ENCODE measurements at regions not wholly inside any gene's neighbourhood (a gene's known extent, or its start where the extent isn't known, plus 50 kb on each side); places are given as distances from the start of the nearest gene placed in this dataset.
"Not testable (repeated sequence)": the region's sequence is repeated elsewhere in the genome, so short reads cannot be mapped to it uniquely, and the experiment has no call there.

DNA sequence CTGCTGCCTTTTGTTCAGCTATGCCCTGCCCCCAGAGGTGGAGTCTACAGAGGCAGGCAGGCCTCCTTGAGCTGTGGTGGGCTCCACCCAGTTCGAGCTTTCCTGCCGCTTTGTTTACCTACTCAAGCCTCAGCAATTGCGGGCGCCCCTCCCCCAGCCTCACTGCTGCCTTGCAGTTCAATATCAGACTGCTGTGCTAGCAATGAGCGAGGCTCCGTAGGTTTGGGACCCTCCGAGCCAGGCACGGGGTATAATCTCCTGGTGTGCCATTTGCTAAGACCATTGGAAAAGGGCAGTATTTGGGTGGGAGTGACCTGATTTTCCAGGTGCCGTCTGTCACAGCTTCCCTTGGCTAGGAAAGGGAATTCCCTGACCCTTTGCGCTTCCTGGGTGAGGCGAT is 51.9 kb downstream of the DIPK2A start:
- DNase-seq: not testable (repeated sequence)

DNA sequence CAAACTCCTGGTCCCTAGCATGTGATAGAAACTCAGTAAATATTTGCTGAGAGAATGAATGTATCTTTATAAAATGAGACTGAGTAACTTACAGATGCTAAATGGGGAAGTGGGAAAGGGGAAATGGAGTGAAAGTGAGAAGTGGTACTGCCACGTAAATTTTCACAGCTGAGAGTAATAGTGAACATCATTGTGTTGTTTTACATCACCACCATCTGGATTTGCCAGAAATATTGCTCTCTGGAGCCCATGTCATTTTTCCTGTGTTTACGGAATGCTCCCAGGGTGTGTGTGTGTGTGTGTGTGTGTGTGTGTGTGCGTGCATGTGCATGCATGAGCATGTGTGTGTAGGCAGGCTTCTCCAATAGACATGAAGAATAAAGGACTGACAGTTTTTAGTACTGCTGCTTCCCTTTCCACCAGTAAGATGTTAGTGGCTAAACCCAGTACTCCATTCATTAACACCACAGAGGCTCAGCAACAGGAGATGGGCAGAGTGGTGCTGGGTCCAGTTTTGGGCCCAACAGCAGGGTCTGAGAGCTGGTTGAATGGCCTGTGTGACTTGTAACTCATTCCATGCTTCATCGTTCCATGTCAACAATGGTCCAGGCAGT is 57.3 kb downstream of the DIPK2A start:
- DNase-seq: no peak

DNA sequence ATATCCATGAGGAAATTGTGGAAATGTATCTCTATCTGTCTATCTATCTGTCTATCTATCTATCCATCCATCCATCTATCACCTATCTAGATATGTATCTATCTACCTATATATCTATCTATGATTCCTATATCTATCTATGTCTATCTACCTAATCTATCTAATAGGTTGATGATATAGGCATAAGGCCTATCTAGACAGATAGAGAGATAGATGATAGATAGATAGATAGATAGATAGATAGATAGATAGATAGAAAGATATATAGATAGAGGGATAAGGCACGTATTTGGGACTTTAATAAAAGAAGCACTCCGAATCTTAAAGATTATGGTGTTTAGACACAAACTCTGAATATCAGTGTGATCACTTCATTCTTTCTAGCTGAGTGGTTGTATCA is 58.1 kb downstream of the DIPK2A start:
- no peak for DNase-seq

DNA sequence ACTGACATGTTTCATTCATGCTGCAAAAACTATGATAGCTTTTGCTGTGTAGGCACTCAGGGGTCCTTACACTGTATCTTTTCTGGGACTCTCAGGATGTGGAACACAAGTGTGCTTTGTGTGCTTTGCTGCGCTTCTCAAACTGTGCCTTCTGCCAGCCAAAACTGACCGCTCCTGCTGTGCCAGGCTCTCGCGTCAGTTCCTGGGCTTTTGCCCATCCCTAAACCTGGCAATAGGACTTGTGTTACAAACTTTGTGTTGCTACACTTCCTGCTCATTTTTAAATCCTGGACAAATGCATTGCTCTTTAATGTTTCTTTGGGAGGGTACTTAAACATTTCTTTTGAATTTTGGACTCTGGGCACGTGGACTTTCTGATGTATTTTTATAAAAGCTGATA is 60.3 kb downstream of the DIPK2A start:
- no peak for DNase-seq

DNA sequence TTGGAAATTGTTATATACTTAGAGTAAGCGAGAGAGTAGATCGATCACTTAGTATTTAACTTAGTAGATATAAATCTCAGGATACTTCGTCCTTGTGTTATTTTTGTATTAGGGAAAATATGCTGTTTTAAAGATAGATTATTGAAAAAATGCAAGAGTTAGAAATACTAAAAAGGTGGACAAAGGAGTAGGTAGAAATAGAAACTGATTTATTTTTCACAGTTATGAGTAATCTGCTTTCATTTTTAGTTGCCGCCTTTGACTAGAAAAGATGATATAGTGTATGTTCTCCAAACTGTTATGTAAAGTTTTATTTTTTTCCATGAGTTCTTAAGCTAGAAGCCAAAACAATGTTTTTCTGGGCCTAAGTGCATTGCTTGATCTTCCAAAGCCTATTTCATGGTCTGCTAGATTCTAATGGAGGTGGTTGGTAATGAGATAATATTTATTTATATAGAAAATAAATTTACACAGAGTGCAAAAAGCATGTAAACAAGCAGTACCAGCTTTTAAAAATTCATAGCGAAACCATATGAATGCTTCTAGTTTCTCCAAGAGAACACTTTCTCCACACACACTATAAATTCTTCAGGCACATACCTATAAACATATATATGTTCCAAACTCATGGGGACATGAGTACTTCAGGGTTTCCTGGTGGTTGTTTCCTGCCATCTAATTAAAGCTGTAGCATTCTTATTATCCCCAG is 61.1 kb downstream of the DIPK2A start:
- DNase-seq: no peak

DNA sequence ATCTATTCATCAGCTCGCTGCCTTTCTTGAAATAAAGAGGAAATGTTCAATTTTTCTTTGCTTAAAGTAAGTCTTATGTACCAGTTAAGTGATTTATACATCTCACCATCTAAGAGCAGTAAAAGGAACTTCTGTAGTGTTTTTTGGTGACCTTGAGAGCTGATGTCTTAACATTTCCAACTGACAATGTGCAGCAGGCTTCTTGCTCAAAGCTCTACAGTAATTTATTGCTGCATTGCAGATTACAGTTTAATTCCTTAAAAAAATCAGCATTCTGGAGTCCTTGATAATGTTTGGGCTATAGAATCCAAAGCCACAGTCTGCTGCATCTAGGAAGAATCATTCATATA is 61.6 kb downstream of the DIPK2A start:
- DNase-seq: no peak

DNA sequence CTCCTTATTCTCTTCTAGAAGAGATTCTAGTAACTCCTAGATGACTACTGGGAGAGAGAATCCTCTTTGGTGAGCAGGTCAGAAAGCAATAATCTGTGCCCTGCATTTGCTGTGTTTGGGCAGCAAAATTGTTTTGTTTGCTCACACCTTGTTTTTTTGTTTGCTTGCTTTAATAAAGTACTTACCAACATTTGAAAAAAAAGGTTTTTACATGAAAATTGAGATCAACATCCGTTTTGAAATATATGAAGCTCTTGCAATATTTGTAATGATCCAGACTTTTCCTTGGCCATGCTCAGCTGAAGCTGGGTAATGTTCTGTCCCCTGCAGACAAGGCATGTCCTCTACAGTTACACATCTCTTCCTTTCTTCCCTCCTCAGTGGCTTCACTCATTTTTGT is 62.2 kb downstream of the DIPK2A start:
- DNase-seq: no peak

DNA sequence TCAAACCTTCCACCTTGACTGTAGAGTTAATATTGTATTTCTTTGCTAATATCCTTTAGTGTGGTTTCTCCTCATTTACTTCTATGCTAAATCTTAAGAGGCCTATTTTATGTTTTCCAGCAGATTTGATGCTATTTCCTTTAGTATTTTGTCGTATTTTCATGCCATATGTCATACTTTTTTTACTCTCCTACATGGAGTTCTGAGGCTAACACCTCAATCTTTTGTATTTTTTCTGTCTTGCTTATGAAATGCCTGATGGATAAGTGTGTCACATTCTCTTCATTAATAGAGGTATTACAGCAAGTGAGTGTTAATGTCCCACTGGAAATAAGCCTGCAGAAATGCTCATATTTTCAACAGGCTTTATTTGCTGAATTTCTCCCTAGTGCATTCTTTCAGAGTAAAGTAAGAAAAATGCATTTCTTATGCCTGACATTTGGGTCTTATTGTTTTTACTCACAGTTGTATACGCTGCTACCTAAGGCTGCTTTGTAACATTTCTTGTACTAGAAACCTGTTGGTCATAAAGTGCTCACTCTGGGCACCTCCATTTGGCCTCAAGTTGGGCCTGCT is 63.2 kb downstream of the DIPK2A start:
- DNase-seq: no peak

DNA sequence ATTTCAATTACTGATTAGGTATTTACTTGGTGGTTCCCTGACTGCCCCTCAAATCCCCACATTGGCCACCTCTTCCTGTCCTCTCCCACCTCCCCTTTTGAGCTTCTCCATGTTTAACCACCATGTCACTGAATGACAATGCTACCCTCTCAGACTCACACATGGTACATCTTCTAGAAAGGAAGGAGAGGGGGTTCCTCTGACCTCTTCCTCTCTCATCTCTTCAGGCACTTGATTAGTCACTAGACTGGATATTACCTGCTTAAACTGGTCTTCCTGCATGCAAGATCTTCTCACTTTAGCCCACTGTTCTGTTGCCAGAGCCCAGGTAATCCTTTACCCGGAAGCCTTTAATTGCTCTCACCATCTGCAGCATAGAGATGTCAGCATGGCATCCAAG is 64.9 kb downstream of the DIPK2A start:
- DNase-seq: no peak

DNA sequence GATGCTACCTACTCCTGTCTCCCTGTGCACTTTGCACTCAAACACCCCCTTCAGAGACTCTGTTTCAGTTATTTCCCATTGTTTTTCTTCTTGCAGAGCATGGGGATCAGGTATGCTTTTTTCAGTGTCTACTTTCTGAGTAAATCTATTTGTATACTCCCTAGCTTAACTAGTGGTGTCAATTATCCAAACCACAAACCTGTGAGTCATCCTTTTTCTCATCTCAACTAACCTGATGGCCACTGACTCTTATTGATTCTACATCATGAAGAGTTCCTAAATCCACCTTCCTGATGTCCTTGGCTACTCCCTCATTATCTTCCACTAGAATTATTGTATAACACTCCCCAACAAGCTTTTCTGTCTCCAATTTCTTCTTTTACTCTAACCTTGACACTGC is 68.0 kb downstream of the DIPK2A start:
- DNase-seq: no peak

DNA sequence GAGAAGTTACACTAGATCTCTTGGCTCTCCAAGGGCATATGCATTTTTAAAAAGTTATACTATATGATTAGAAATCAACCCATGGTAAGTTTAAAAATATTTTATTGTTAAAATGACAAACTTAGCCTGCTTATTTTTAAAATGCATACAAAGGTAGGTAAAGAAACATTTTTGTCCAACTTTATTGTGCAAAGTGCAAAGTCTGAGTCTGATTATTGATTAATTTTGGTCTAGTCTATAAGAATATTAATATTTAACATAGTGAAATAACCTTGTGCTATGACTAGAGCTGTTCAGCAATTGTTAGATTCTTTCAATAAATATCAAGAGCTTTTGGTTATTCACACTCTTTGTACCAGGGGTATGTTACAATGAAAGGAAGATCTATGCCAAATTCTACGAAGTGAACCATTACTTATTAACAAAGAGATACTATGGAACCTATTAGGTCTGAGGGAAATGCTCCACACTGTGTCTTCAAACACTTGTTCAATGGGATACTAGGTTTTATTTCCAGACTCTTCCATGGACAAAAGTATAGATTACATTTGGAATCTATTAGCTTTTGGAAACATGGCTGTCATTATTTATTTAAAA is 70.4 kb downstream of the DIPK2A start:
- no peak for DNase-seq

DNA sequence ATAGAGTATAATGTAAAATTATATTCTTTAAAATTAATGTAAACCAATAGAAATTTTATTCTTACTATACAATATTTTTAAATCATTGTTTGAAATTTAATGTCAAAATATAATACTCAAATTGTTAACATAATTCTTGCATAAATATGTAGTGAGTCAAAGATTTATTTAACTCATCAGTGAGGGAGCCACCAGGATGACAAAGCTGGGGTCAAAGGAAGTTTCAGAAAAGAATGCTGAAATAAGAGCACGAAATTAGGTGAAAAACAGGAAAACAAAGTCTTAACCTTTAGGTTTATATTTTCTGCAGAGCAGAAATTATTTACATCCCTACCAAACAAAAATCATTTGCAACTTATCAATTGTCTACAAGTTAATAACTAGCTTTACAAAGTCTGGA is 74.1 kb downstream of the DIPK2A start:
- no peak for DNase-seq

DNA sequence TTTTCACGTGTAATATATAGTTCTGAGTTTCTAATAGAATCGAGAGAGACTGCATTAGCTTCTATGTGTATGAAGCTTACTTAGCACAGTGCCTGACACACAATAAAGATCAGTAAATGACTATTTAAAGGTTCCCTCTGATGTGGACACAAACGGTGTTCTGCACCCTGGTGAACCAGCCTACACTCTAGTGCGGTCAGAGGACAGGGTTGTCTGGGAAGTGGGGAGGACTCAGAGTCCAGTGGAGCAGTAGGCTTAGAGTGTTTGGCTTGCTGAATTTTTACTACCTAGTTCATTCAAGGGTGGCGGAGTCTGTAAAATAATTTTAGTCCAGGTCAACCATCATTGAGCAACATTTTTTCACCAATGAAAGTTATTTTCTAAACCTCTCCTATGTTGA is 77.8 kb downstream of the DIPK2A start:
- DNase-seq: no peak

DNA sequence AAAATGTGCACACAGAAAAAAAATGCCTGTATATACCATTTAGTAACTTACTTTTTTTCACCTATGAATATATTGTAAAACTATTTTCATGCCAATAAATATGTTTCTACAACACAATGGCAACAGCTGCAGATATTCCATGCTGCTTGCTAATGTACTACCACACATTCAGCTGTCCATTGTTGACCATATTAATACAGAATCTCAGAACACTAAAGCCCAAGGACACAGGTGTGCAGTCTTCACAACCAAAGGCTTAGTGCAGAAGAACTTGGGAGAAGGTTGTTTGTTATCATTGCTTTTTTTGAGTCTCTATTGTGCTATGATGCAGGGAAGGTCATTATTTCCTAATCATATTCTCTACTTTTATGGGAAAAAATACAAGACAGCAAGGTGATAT is 79.6 kb downstream of the DIPK2A start:
- DNase-seq: no peak

DNA sequence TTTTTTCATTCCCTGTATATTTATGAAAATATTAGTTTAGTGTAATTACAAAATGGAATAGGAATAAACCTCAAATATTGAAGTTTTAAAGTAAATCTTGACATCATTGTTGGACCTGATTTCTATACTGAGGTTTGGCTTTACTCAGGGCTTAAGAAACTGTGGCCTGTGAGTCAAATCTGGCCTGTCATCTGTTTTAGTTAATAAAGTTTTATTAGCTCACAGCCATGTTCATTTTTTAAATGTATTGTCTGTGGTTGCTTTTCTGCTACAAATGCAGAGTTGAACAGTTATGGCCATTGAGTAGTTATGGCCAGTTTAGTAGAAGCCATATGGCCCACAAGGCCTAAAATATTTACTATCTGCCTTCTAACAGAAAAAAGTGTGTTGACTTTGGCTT is 80.7 kb downstream of the DIPK2A start:
- DNase-seq: no peak

DNA sequence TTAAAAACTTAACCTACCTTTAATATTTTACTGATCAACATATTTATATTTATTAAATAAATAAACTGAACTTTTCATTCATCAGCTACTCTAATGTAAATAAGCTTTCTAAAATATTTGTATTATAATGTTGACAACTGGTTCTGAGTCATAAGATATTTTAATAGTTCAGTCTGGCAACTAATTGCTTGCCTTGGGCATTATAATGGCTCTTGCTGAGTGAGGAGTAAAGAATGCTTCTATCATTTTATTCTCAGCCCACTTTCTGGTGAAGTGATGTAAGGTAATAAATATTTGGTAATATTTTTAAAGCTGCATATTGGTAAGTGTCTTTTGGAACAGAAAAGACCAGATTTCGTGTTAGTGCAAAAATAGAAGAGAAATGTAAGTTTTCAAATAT is 81.5 kb downstream of the DIPK2A start:
- DNase-seq: no peak

DNA sequence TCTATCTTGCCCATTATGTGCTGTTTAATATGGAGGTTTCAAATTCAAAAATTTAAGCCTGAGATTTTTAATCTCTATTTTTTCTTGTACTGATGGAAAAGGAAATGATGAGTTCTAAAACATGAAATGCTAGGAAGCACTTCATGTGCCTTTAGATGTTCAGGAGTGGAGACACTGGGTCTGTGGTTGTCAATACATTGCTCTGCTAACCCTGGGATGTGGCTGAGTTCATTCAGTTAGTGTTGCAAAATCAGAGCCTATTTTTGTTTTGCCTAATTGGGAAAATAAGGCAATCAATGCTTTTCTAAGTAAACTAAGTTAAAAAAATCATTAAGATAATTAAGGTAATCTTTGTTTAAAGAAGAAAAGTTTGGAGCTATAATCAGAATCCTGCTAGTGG is 83.1 kb downstream of the DIPK2A start:
- DNase-seq: no peak

DNA sequence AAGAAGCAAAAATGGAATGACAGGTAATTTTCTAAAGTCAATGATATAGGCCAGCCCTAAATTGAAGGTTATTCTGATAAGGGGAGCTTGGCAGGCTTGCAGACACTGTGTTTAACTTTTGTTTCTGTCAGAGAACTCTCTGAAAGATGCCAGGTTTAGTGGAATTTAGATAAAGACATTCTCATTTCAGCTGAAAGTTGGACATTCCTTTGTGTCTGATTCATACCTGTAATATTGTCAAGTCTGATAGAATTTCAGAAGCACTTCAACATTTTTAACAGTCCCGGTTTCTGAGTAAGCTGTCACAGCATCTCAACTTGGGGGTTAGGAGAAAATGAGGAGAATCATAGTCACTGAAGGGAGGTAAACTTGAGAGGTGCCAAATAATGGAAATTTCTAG is 84.0 kb downstream of the DIPK2A start:
- no peak for DNase-seq

DNA sequence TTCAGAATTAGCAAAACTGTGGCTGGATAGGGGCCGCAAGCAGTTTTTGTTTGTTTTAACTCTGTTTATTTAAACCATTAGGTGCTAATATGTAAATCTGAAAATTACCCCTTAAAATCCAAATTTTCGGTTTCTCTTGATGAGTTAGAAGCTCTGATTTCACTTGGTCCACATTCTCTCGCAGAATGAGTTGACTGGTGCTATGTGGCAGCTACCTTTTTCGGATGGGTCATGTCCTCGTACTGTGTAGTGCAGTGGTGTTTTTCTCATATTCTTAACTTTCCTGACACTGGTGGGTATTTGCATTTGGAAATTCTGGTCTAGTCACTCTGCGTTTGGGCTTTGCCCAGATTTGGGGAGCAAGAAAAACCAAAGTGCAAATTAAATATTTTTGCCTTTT is 87.1 kb downstream of the DIPK2A start:
- no peak for DNase-seq

DNA sequence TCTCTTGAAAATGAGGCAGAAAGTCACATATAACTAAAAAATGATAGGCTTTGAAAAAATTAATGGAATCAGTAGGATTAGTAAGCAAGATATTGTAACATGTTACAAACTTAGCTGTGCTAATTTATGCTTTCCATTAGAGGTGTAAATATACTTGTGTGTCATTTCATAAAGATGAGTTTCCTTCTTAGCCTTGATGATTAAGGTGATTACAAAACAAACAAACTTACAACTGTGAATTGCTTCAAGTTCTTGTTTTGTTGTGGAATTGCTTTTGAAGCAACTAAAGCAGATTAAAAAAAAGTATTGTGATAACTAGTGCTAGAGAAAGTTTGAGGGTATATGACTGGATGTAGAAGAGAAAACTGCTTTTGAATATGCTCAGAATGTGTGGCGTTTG is 87.9 kb downstream of the DIPK2A start:
- no peak for DNase-seq

DNA sequence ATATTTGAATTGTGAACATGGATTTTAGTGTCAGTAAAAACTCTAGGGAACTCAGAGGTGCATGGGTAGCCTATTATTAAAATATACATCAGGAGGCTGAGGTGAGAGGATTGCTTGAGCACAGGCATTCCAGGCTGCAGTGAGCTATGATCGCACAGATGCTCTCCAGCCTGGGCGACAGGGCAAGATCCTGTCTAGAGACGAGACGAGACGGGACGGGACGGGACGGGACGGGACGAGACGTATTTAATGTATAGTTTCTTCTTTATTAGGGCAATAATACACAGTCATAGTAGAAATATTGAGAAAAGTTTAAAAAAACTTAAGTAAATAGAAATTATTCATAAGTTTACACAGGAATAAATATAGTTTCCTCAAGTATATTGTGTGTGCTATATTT is 89.3 kb downstream of the DIPK2A start:
- no peak for DNase-seq

DNA sequence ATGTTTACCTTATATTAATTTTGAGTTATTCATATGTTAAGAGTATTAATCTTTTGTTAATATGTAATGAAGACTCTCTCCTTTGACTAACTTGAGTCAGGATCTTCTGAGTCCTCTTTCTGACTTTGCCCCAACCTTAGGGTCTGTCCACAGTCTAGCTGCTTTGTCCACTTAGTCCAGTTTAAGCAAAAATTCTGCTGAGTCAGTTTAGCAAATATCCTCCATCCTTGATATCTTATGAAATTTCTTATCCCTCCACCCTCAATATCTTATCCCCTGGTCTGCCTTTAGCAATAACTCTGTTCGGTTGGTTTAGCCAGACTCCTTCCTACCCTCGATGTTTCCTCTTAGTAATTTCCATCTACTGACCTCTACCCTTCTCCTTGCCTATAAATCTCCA is 91.7 kb downstream of the DIPK2A start:
- no peak for DNase-seq

DNA sequence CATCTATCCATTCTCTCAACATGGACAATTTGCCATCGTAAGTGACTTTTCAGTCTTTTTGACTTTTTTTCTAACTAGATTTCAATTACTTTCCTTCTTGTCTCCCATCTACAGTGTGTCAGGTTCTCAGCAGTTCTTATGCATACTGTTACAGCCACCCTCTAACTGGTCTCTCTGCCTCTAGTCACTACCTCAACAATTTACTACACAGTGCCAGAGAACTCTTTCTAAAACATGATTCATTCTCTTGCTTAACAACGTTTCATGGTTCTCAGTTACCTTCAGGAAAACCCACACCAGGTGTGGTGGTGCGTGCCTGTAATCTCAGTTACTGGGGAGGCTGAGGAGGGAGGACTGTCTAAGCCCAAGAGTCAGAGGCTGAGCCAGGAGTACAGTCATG is 95.4 kb downstream of the DIPK2A start:
- no peak for DNase-seq

DNA sequence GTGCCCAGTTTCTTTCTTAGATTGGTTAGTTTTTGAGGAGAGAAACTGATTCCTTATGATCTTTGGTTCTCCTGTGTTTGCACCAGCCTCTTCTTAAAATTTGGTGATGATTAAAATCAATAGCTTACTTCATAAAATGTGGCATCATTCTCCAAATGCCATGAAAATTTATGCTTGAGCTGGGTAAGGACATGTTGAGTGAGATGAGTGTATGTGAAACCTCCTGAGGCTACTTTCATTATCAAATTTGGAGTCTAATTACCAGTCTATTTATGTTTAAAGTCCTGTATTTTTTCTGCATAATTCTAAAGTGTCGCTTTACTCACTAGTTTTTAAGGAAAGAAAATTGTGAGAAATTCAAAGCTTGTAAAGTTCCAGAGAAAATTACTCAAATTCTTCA is 102.1 kb downstream of the DIPK2A start:
- no peak for DNase-seq

DNA sequence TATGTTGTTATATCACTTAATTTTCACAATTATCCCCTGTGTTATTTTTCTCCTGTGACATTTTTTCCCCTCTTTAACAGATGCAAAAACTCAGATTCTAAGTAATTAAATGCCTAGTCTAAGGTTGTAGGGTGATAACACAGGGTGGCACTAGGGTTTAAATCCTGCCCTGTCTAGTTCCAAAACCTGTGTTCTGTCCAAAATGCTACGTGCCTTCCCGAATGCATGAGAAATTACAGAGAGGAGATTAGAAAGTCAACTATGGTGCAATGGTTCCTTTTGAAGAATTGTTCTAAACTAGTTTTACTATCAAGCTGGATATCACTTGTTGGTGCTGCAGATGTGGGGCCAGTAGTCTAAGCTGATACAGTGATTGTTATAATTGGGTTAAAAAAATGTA is 108.0 kb downstream of the DIPK2A start:
- DNase-seq: no peak
